ENCODE measurements at regions not wholly inside any gene's neighbourhood (a gene's known extent, or its start where the extent isn't known, plus 50 kb on each side); places are given as distances from the start of the nearest gene placed in this dataset.
A peak's percentile ranks its signal among the peaks of the same experiment; 100 is the strongest.
"Not testable (repeated sequence)": the region's sequence is repeated elsewhere in the genome, so short reads cannot be mapped to it uniquely, and the experiment has no call there.

GRCh38 chr11:122002047-122002446 lies 114.0 kb downstream of the BLID start:
- Histone ChIP-seq H3K27me3 (replicated peaks; ENCODE audit: insufficient read depth) (no peaks in the 10 kb centered on the region), H3K27ac (no peak overlapping the region), H3K4me1 (replicated peaks) (no peaks in the 10 kb centered on the region), H3K9me3 (no peaks in the 10 kb centered on the region), H3K36me3 (no peaks in the 10 kb centered on the region), H3K4me3 (no peak overlapping the region)
- intact Hi-C loops (cut with DNase I): loop anchor here (10.0 kb wide), 1 partner anchor 107 kb away; no protein-coding TSS in a partner anchor
- WGBS: 94% methylated on average over 1 of the region's 1 CpG
- no peak for DNase-seq (ENCODE audit: low spot score)
- TF ChIP-seq POLR2AphosphoS5 (IDR thresholded peaks at IDR 0.05) (no peak), POLR2A (IDR thresholded peaks at IDR 0.05) (no peak)
- TF ChIP-seq, protein P1, sequence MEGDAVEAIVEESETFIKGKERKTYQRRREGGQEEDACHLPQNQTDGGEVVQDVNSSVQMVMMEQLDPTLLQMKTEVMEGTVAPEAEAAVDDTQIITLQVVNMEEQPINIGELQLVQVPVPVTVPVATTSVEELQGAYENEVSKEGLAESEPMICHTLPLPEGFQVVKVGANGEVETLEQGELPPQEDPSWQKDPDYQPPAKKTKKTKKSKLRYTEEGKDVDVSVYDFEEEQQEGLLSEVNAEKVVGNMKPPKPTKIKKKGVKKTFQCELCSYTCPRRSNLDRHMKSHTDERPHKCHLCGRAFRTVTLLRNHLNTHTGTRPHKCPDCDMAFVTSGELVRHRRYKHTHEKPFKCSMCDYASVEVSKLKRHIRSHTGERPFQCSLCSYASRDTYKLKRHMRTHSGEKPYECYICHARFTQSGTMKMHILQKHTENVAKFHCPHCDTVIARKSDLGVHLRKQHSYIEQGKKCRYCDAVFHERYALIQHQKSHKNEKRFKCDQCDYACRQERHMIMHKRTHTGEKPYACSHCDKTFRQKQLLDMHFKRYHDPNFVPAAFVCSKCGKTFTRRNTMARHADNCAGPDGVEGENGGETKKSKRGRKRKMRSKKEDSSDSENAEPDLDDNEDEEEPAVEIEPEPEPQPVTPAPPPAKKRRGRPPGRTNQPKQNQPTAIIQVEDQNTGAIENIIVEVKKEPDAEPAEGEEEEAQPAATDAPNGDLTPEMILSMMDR (IDR thresholded peaks at IDR 0.05): no peak

DNA sequence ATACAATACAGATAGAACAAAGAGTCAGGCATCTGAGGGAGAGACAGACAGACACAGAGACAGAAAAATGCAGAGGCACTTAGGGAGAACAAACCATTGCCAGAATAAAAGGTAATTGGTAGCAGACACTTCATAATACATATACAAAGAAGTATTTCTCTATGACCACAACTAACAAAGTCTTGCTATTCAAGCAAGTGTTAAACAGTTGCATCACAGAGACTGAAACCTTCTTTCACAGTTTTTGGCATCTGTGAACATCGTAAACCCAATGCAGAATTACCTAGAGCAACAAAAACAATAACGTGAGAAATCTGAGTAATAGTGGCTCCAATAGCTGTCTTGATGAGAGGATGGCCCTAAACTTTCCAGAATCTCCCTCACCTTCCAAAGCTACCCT lies 116.4 kb downstream of the BLID start:
- Histone ChIP-seq H3K36me3 (no peaks in the 10 kb centered on the region), H3K27me3 (replicated peaks; ENCODE audit: insufficient read depth) (no peaks in the 10 kb centered on the region), H3K4me3 (no peak overlapping the region), H3K27ac (no peak overlapping the region), H3K9me3 (no peaks in the 10 kb centered on the region), H3K4me1 (replicated peaks) (no peaks in the 10 kb centered on the region)
- intact Hi-C loops (cut with DNase I): loop anchor here (10.0 kb wide), 1 partner anchor 105 kb away; no protein-coding TSS in a partner anchor
- TF ChIP-seq POLR2A (IDR thresholded peaks at IDR 0.05): no peak
- TF ChIP-seq POLR2AphosphoS5 (IDR thresholded peaks at IDR 0.05): no peak
- TF ChIP-seq, protein P1 (IDR thresholded peaks at IDR 0.05): no peak
- 51% methylated on average over 2 of the region's 2 CpGs for whole genome bisulfite sequencing
- no peak for DNase-seq (ENCODE audit: low spot score)

DNA sequence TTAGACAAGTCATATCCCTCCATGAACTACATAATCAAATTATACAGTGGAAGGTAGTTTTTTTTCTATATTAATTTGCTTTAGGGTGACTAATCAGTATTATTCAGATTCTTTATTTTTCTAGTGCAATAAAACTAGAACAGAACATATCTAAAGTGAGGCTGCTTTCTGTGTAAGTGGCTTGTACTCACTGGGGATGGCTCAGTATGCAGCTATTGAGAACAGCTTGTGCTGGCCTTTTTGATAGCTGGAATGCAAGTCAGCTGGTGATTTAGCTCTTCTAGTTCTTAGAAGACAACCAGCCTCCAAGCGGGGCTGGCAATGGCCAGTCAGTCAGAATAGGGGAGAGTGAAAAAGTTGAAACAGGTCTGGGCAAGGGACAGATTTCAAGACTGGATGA lies 119.4 kb downstream of the BLID start:
- Histone ChIP-seq H3K27ac (no peak overlapping the region), H3K36me3 (no peaks in the 10 kb centered on the region), H3K4me3 (no peak overlapping the region), H3K27me3 (replicated peaks; ENCODE audit: insufficient read depth) (no peaks in the 10 kb centered on the region), H3K9me3 (no peaks in the 10 kb centered on the region), H3K4me1 (replicated peaks) (no peaks in the 10 kb centered on the region)
- intact Hi-C loops (cut with DNase I): no loop called here
- DNase-seq (ENCODE audit: low spot score): no peak
- 39% methylated on average over 1 of the region's 1 CpG for WGBS
- TF ChIP-seq POLR2AphosphoS5 (IDR thresholded peaks at IDR 0.05) (peak; percentile 58), POLR2A (IDR thresholded peaks at IDR 0.05) (no peak)

DNA sequence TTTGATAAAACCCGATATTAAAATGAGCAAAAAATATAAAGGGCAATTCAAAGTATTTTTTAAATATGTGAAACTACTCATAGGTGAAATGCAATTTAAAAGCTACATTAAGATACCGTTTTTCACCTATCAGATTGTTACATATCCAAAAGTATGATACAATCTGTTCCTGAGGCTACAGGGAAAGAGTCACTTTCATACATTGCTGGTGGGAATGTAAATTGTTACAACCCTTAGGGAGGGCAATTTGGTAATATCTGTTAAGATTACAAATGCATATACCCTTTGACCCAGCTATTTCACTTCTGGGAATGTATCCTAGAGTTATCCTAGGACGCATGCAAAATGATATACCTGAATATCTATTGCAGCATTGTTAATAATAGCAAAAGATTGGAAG lies 132.1 kb downstream of the BLID start:
- intact Hi-C loops (cut with DNase I): no loop called here
- H3K4me3 ChIP-seq: no peak overlapping the region
- H3K36me3 ChIP-seq: no peaks in the 10 kb centered on the region
- no peaks in the 10 kb centered on the region for H3K27me3 ChIP-seq (replicated peaks; ENCODE audit: insufficient read depth)
- 63% methylated on average over 3 of the region's 3 CpGs for WGBS
- TF ChIP-seq, protein P1 (IDR thresholded peaks at IDR 0.05): no peak
- TF ChIP-seq POLR2AphosphoS5 (IDR thresholded peaks at IDR 0.05) (no peak), POLR2A (IDR thresholded peaks at IDR 0.05) (no peak)
- no peak overlapping the region for H3K27ac ChIP-seq
- no peak for DNase-seq (ENCODE audit: low spot score)
- no peaks in the 10 kb centered on the region for H3K9me3 ChIP-seq
- H3K4me1 ChIP-seq (replicated peaks): no peaks in the 10 kb centered on the region

DNA sequence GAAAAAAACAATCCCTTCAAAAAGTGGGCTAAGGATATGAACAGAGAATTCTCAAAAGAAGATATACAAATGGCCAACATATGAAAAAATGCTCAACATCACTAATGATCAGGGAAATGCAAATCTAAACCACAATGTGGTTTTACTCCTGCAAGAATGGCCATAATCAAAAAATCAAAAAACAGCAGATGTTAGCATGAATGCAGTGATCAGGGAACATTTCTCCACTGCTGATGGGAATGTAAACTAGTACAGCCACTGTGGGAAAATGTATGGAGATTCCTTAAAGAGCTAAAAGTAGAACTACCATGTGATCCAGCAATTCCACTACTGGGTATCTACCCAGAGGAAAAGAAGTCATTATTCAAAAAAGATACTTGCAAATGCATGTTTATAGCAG lies 138.1 kb downstream of the BLID start:
- H3K27me3 ChIP-seq (replicated peaks; ENCODE audit: insufficient read depth); H3K4me3 ChIP-seq; DNase-seq (ENCODE audit: low spot score); intact Hi-C loops (cut with DNase I); H3K27ac ChIP-seq; H3K36me3 ChIP-seq; H3K9me3 ChIP-seq; H3K4me1 ChIP-seq (replicated peaks): not testable (repeated sequence)

DNA sequence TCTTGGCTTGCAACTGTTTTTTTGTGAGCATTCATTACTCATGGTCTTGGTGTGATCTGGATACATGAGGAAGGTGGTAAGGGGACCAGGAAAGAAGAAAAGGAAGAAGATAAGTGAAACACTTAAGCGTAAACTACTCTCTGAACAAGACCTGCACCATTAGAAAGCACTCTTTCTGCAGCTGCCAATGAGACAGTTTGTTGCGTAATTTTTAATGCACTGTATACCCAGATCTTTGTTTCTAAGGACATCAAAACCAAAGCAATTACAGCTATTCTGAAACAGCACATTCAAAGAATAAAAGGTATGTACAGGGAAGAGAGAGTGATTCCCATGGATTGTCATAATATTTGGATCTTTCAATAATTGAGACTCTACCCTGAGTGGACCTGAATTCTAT lies 147.4 kb downstream of the BLID start:
- Histone ChIP-seq H3K4me3 (no peak overlapping the region), H3K9me3 (no peaks in the 10 kb centered on the region), H3K27me3 (replicated peaks; ENCODE audit: insufficient read depth) (no peaks in the 10 kb centered on the region), H3K27ac (no peak overlapping the region), H3K36me3 (no peaks in the 10 kb centered on the region), H3K4me1 (replicated peaks) (no peaks in the 10 kb centered on the region)
- 93% methylated on average over 2 of the region's 2 CpGs for WGBS
- DNase-seq (ENCODE audit: low spot score): no peak
- intact Hi-C loops (cut with DNase I): no loop called here
- no peak for TF ChIP-seq POLR2AphosphoS5 (IDR thresholded peaks at IDR 0.05)
- TF ChIP-seq, protein P1 (IDR thresholded peaks at IDR 0.05): no peak
- TF ChIP-seq POLR2A (IDR thresholded peaks at IDR 0.05): no peak
